ENCODE measurements at regions not wholly inside any gene's neighbourhood (a gene's known extent, or its start where the extent isn't known, plus 50 kb on each side); places are given as distances from the start of the nearest gene placed in this dataset.

GRCh38 chr16:75931970-75932369 lies 205.7 kb upstream of the CPHXL start:
- TF ChIP-seq ZNF12 (CRISPR knock-in tag; IDR thresholded peaks at IDR 0.05) (no peak), ELF1 (CRISPR knock-in tag; IDR thresholded peaks at IDR 0.05) (no peak)

All from HepG2 (cell line).